ENCODE measurements at regions not wholly inside any gene's neighbourhood (a gene's known extent, or its start where the extent isn't known, plus 50 kb on each side); places are given as distances from the start of the nearest gene placed in this dataset.
A peak's percentile ranks its signal among the peaks of the same experiment; 100 is the strongest.

GRCh38 chr9:13568841-13569601, 289.5 kb upstream of the MPDZ start:
- H3K36me3 Mint-ChIP-seq, result no peaks in the 10 kb centered on the region
- no peak for DNase-seq

GRCh38 chr9:13568405-13568804, 288.9 kb upstream of the MPDZ start:
- Mint-ChIP-seq H3K27ac (no peak overlapping the region), H3K27me3 (peaks cover 8 to 10% of the 10 kb centered on the region in 2 donors), H3K9me3 (peaks cover 0 to 4% of the 10 kb centered on the region in 2 donors), H3K36me3 (no peaks in the 10 kb centered on the region), H3K4me1 (peaks cover 5 to 8% of the 10 kb centered on the region in 2 donors), H3K4me3 (peak overlapping the region in 1 of 2 donors; percentile 22)
- DNase-seq (no peak), ATAC-seq (replicated peaks) (no peak)

More at GRCh38 chr9:13568841-13569601, 289.5 kb upstream of the MPDZ start:
- H3K4me1 Mint-ChIP-seq, result peaks cover 5 to 8% of the 10 kb centered on the region in 2 donors
- peaks cover 8 to 10% of the 10 kb centered on the region in 2 donors for H3K27me3 Mint-ChIP-seq
- peak overlapping the region in 1 of 2 donors; percentile 22 for H3K4me3 Mint-ChIP-seq
- no peak overlapping the region for H3K27ac Mint-ChIP-seq
- no peak for ATAC-seq (replicated peaks)
- H3K9me3 Mint-ChIP-seq, result peaks cover 0 to 4% of the 10 kb centered on the region in 2 donors

GRCh38 chr9:13567833-13568232, 288.3 kb upstream of the MPDZ start:
- peaks cover 0 to 1% of the 10 kb centered on the region in 2 donors for H3K9me3 Mint-ChIP-seq
- no peak for DNase-seq
- no peaks in the 10 kb centered on the region for H3K36me3 Mint-ChIP-seq
- ATAC-seq (replicated peaks), result no peak
- H3K4me3 Mint-ChIP-seq, result no peak overlapping the region
- H3K27me3 Mint-ChIP-seq, result peaks cover 8 to 10% of the 10 kb centered on the region in 2 donors
- no peak overlapping the region for H3K27ac Mint-ChIP-seq
- peaks cover 5 to 8% of the 10 kb centered on the region in 2 donors for H3K4me1 Mint-ChIP-seq

DNA sequence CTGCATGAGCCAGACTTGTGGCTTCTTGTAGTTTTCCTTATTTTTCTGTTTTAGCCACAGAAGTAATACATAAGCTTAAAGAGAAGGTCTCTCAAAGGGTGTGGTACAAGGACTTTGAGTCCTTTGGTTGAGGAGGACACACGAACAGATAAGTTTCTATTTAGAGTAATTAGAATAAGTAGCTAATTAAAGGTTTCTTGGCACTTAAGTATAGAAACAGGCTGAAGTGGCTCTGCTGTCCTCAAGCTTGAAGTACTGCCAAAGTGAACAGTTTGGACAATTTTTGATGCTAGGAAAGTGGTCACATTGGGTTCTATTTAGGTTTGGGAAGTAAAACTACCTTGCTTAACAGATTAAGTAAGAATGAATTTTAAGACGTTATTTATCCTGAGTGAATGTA, 278.3 kb upstream of the MPDZ start:
- Mint-ChIP-seq H3K27me3 (no peaks in the 10 kb centered on the region), H3K4me3 (no peak overlapping the region), H3K9me3 (no peaks in the 10 kb centered on the region), H3K4me1 (no peaks in the 10 kb centered on the region), H3K36me3 (no peaks in the 10 kb centered on the region), H3K27ac (no peak overlapping the region)
- no peak for ATAC-seq (replicated peaks)
- DNase-seq, result no peak

DNA sequence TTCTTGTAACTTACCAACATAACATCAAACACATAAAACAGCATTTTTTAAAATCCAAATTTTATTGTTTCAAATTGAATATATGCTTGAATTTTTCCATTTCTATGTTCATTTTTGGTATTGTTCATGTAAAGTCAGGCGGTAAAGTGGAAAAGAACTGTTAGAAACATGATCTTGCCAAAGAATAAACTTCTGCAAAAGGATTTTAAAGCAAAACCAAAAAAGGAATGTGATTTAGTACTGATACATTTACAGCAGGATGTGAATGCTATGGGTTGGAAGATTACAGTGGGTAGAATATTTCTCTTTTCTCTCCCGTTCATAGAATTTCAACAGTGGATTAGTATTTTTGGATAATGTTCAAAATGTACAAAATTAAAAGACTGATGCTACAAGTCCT, 277.2 kb upstream of the MPDZ start:
- DNase-seq, result no peak
- no peak for ATAC-seq (replicated peaks)
- H3K36me3 Mint-ChIP-seq, result no peaks in the 10 kb centered on the region
- H3K27ac Mint-ChIP-seq, result no peak overlapping the region
- no peaks in the 10 kb centered on the region for H3K27me3 Mint-ChIP-seq
- H3K4me3 Mint-ChIP-seq, result no peak overlapping the region
- no peaks in the 10 kb centered on the region for H3K9me3 Mint-ChIP-seq
- no peaks in the 10 kb centered on the region for H3K4me1 Mint-ChIP-seq

GRCh38 chr9:13555989-13556500, 276.6 kb upstream of the MPDZ start:
- Mint-ChIP-seq H3K36me3 (no peaks in the 10 kb centered on the region), H3K9me3 (peaks cover 0 to 2% of the 10 kb centered on the region in 2 donors), H3K4me3 (no peak overlapping the region), H3K27ac (no peak overlapping the region), H3K27me3 (no peaks in the 10 kb centered on the region), H3K4me1 (no peaks in the 10 kb centered on the region)
- DNase-seq, result no peak
- ATAC-seq (replicated peaks), result no peak

GRCh38 chr9:13555516-13555915, 276.0 kb upstream of the MPDZ start:
- no peak overlapping the region for H3K4me3 Mint-ChIP-seq

DNA sequence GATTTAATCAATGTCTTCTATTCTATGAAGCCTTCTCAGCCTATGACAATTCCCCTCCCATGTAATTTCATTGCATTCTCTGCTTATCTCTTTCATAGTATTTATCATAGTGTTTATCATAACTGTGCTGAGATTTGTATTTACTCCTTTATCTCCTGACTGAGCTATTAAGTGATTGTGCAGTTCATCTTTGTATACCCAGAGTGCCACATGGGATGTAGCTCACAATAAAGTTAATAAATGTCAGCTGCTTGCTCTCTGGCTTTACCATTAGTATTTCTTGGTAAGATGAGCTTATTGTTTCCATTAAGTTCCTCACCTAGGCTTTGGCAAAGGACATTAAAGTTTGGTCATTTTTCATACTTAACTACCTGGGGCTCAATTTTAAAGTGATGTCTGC, 275.1 kb upstream of the MPDZ start:
- ATAC-seq (replicated peaks) (no peak), DNase-seq (no peak)
- no peaks in the 10 kb centered on the region for H3K27me3 Mint-ChIP-seq
- H3K4me3 Mint-ChIP-seq, result no peak overlapping the region
- peaks cover 0 to 2% of the 10 kb centered on the region in 2 donors for H3K9me3 Mint-ChIP-seq
- no peaks in the 10 kb centered on the region for H3K36me3 Mint-ChIP-seq
- no peaks in the 10 kb centered on the region for H3K4me1 Mint-ChIP-seq
- H3K27ac Mint-ChIP-seq, result no peak overlapping the region

More at GRCh38 chr9:13555516-13555915, 276.0 kb upstream of the MPDZ start:
- no peaks in the 10 kb centered on the region for H3K27me3 Mint-ChIP-seq
- no peak for ATAC-seq (replicated peaks)
- no peak for DNase-seq
- no peaks in the 10 kb centered on the region for H3K36me3 Mint-ChIP-seq
- no peak overlapping the region for H3K27ac Mint-ChIP-seq
- peaks cover 0 to 2% of the 10 kb centered on the region in 2 donors for H3K9me3 Mint-ChIP-seq
- no peaks in the 10 kb centered on the region for H3K4me1 Mint-ChIP-seq

DNA sequence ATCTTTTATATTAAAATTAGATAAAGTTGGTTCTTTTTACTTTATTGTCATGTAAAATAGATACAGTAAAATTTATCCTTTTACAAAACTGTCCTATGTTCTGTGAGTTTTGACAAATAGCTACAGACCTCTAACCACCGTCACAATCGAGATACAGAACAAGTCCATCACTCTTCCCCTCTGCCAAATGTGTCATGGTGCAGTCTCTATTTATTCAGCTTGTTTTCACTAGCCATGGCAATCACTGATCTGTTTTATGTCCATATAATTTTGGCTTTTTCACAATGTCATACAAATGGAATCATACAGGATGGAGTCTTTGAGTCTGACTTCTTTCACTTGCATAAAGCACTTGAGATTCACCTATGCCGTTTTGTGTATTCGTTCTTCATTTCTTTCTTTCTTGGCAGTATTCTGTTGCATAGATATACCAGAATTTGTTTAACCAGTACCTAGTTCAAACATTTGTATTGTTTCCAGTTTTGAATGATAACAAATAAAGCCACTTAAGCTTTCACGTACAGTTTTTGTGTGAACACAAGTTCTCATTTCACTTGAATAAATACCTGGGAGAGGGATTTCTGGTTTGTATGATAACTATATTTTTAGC, 273.2 kb upstream of the MPDZ start:
- no peaks in the 10 kb centered on the region for H3K4me1 Mint-ChIP-seq
- H3K36me3 Mint-ChIP-seq, result no peaks in the 10 kb centered on the region
- no peak overlapping the region for H3K4me3 Mint-ChIP-seq
- H3K9me3 Mint-ChIP-seq, result peaks cover 0 to 2% of the 10 kb centered on the region in 2 donors
- DNase-seq, result no peak
- H3K27me3 Mint-ChIP-seq, result no peaks in the 10 kb centered on the region
- ATAC-seq (replicated peaks), result no peak
- no peak overlapping the region for H3K27ac Mint-ChIP-seq

DNA sequence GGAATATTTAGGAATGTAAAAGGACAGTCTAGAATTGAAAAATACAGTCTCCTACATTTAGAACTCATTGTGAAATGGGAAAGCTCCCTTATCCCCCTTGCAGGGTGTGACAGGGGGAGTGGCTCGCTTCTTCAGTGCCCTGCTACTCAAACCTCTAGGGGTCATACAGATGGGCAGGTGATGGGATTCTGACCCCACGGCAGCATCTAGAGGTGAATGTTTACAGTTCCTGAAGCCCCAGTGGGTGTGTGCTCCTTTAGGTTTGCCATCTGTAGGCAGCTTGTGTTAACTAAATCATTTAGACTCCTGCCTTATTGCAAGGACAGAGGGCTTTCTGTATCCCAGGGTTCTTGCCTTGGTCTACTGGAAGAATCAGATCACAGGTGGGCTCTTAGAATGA, 271.0 kb upstream of the MPDZ start:
- ATAC-seq (replicated peaks), result no peak
- Mint-ChIP-seq H3K4me3 (no peak overlapping the region), H3K36me3 (no peaks in the 10 kb centered on the region), H3K27me3 (no peaks in the 10 kb centered on the region), H3K27ac (no peak overlapping the region), H3K9me3 (peaks cover 0 to 2% of the 10 kb centered on the region in 2 donors), H3K4me1 (no peaks in the 10 kb centered on the region)
- no peak for DNase-seq

DNA sequence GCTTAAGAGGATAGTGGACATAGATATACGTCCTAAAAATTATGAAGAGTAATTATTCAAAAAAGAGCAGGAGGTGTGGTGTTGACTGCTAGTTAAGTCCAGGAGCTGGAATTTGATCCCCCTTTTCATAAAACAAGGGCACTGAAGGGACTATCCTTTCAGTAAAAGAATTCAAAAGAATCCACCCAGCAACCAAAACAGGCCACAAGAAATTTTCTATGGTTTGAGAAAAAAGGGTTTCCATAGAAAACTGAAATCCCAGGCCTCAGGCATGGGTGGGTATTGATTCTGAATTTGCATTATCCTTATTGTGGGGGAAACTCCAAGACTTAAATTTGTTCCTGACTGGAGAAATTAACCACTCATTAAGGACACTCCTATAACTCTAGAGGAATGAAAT, 269.0 kb upstream of the MPDZ start:
- Mint-ChIP-seq H3K27ac (no peak overlapping the region), H3K27me3 (no peaks in the 10 kb centered on the region), H3K36me3 (no peaks in the 10 kb centered on the region), H3K9me3 (peaks cover 0 to 2% of the 10 kb centered on the region in 2 donors), H3K4me3 (no peak overlapping the region), H3K4me1 (no peaks in the 10 kb centered on the region)
- DNase-seq (no peak), ATAC-seq (replicated peaks) (no peak)

DNA sequence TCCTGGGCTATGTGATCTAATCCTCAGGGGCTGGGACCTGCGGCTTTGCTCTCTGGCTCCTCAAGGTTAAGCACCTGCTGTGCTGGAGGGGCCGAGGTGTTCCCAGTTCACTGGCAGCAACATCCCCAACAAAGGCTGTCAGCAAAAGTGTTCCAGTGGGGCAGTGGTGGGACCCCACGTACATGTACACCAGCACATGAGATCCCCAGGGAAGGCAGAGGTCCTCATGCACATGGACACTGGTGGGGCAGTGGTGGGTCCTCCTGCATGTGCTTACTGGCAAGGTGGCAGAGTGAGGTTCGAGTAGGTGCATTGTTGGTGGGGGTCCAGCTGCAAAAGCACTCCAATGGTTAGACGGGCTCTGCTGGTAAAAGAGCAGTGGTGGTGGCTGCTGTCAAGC, 255.6 kb upstream of the MPDZ start:
- Mint-ChIP-seq H3K27me3 (no peaks in the 10 kb centered on the region), H3K4me1 (no peaks in the 10 kb centered on the region), H3K9me3 (peaks cover 5 to 6% of the 10 kb centered on the region in 2 donors), H3K27ac (no peak overlapping the region), H3K36me3 (no peaks in the 10 kb centered on the region), H3K4me3 (no peak overlapping the region)
- ATAC-seq (replicated peaks), result no peak
- DNase-seq, result no peak

DNA sequence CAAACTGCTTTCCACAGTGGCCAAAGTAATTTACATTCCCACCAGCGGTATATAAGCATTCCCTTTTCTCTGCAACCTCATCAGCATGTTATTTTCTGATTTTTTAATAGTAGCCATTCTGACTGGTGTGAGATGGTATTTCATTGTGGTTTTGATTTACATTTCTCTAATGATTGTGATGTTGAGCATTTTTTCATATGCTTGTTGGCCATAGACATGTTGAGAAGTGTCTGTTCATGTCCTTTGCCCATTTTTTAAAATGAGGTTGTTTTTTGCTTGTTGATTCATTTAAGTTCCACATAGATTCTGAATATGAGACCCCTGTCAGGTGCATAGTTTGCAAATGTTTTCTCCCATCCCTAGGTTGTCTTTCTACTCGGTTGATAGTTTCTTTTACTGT, 254.5 kb upstream of the MPDZ start:
- Mint-ChIP-seq H3K27ac (no peak overlapping the region), H3K4me1 (no peaks in the 10 kb centered on the region), H3K27me3 (no peaks in the 10 kb centered on the region), H3K4me3 (no peak overlapping the region), H3K9me3 (peaks cover 6 to 10% of the 10 kb centered on the region in 2 donors), H3K36me3 (no peaks in the 10 kb centered on the region)
- DNase-seq (no peak), ATAC-seq (replicated peaks) (no peak)

- DNase-seq (no peak), ATAC-seq (replicated peaks) (no peak)
- Mint-ChIP-seq H3K27ac (no peak overlapping the region), H3K27me3 (no peaks in the 10 kb centered on the region), H3K4me3 (no peak overlapping the region), H3K9me3 (peaks cover 8 to 10% of the 10 kb centered on the region in 2 donors), H3K4me1 (no peaks in the 10 kb centered on the region), H3K36me3 (no peaks in the 10 kb centered on the region)
Observed at GRCh38 chr9:13532407-13532806, 252.9 kb upstream of the MPDZ start.
